ENCODE measurements at regions not wholly inside any gene's neighbourhood (a gene's known extent, or its start where the extent isn't known, plus 50 kb on each side); places are given as distances from the start of the nearest gene placed in this dataset.

DNA sequence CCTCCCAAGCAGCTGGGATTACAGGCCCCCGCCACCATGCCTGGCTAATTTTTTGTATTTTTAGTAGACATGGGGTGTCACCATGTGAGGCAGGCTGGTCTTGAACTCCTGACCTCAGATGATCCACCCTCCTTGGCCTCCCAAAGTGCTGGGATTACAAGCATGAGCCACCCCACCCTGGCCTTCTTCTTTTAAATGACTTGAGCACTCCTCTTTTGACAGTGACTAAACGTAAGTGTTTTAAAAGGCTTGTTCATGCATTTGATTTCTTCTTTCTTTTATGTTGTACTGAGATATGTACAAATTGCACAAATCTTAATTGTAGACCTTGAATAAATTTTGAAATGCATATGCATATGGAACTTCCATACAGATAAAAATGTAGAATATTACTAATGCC, 337.9 kb downstream of the CETN3 start:
- TF ChIP-seq POLR2A (IDR thresholded peaks at IDR 0.05; ENCODE audit: low read depth, low read length) = no peak
- TF ChIP-seq POLR2AphosphoS5 (IDR thresholded peaks at IDR 0.05; ENCODE audit: low read depth, low read length) = no peak
- TF ChIP-seq TAF1 (IDR thresholded peaks at IDR 0.05; ENCODE audit: borderline replicate concordance, low read depth, low read length) = no peak

All from GM12892 (cell line).